Kidney epithelial cell (primary cell): ENCODE measurements at regions not wholly inside any gene's neighbourhood (a gene's known extent, or its start where the extent isn't known, plus 50 kb on each side); places are given as distances from the start of the nearest gene placed in this dataset.

Source experiments
- DNase-seq: peaks from one replicate; pipeline ENCODE4 v3.0.0-alpha.2; 2010; ENCODE audit warnings: low read depth
- H3K27me3 ChIP-seq: 2 replicates; pipeline ENCODE4 v1.6.0; 2011; ENCODE audit warnings: low read length; ENCODE audit not compliant: control insufficient read depth, insufficient read depth
- H3K36me3 ChIP-seq: 2 replicates; pipeline ENCODE4 v1.5.1; 2011; ENCODE audit warnings: low read length; ENCODE audit not compliant: control insufficient read depth, insufficient read depth
- H3K4me3 ChIP-seq: 2 replicates; pipeline ENCODE4 v1.5.1; 2011; ENCODE audit warnings: low read depth, mild to moderate bottlenecking, control low read depth, low read length
- TF ChIP-seq, protein P1 (sequence below): IDR thresholded peaks from 2 replicates; pipeline ENCODE4 v1.5.1; 2011; ENCODE audit warnings: mild to moderate bottlenecking, moderate library complexity, low read length, control low read depth, inconsistent platforms; ENCODE audit not compliant: insufficient read depth, poor library complexity, severe bottlenecking

DNA sequence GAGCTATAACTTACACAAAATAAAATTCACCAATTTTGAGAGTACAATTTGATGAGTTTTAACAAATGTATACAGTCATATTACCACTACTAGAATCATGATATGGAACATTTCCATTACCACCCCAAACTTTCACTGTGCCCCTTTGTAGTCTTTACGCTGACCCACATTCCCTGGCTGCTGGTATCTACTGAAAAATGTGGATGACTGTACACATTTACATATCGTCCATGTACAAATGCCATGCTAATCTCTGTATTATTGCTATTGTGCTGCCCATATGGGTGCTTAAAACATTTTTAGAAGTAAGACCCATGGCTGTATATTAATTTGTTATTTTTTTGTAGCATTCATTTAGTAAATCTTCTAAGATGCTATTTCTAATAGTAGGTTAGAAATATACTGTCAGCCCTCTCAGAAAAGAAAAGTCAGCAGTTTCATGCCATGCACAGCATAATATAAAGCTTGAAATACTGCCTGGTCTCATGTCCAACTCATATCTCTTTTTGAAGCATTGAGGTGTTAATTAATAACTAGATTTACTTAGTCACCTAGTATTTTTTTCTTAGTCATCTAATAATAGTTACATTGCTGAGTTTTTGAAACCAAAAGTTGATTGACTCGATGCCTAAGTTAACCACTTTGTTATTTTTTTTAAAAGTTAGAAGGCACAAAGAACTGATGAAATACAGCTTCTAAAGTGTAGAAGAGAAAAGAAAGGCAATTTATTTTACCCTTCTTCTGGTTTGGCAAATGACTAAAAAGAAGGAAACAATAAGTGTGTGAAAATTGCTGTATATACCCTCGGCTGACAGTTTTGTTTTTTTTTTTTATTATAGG lies 188.3 kb upstream of the MEF2C start:
- TF ChIP-seq, protein P1, sequence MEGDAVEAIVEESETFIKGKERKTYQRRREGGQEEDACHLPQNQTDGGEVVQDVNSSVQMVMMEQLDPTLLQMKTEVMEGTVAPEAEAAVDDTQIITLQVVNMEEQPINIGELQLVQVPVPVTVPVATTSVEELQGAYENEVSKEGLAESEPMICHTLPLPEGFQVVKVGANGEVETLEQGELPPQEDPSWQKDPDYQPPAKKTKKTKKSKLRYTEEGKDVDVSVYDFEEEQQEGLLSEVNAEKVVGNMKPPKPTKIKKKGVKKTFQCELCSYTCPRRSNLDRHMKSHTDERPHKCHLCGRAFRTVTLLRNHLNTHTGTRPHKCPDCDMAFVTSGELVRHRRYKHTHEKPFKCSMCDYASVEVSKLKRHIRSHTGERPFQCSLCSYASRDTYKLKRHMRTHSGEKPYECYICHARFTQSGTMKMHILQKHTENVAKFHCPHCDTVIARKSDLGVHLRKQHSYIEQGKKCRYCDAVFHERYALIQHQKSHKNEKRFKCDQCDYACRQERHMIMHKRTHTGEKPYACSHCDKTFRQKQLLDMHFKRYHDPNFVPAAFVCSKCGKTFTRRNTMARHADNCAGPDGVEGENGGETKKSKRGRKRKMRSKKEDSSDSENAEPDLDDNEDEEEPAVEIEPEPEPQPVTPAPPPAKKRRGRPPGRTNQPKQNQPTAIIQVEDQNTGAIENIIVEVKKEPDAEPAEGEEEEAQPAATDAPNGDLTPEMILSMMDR = no peak
- H3K36me3 ChIP-seq = no peaks in the 10 kb centered on the region
- H3K27me3 ChIP-seq = no peaks in the 10 kb centered on the region
- H3K4me3 ChIP-seq = no peak overlapping the region
- no peak for DNase-seq

DNA sequence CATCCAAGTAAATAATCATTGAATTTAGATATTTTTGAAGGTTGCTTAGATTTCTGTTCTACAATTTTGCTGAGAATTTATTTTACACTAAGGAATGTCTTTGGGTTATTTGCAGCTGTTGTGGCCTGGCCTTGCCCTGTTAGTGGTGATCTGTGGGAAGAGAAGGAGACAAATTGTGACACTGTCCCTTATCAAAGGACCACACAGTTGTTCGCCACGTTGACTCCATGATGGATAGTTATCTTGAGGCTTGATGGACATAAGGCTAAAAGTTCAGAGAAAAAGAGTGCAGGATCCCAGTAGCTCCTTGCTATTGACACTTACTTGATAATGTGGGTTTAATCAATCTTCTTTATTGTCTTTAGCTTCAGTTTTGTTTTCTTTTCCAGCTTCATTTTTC lies 186.6 kb upstream of the MEF2C start:
- no peaks in the 10 kb centered on the region for H3K36me3 ChIP-seq
- DNase-seq = no peak
- TF ChIP-seq, protein P1 = no peak
- no peaks in the 10 kb centered on the region for H3K27me3 ChIP-seq
- H3K4me3 ChIP-seq = no peak overlapping the region

DNA sequence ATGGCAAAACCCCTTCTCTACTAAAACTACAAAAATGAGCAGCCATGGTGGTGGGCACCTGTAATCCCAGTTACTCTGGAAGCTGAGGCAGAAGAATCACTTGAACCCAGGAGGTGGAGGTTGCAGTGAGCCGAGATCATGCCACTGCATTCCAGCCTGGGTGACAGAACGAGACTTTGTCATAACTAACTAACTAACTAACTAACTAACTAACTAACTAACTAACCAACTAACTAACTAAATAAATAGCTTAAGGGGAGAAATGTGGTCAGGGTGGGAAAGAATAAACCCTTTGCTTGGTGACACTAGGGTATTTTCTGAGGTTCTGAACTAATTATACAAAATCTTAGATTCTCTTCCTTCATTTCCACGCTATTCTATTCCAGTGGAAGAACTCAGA lies 184.4 kb upstream of the MEF2C start:
- DNase-seq = no peak
- TF ChIP-seq, protein P1 = no peak
- H3K4me3 ChIP-seq = no peak overlapping the region
- no peaks in the 10 kb centered on the region for H3K27me3 ChIP-seq
- H3K36me3 ChIP-seq = no peaks in the 10 kb centered on the region

DNA sequence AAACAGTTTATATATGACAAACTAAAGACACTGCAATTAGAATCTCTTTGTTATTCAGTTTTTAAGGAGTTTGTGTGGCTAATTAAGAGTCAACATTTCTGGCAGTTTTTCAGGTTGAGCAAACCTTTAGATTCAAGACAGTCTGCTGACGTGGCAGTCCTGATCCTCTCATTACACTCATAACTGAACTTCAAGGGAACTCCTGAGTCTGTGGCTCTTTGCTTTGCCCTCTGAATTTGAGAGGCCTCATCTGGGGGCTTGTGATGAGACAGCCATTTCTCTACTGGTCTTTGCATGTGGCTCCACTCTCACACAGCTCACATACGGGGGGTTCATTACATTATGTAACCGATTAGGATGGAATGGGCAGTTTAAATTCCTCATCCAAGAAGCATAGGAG lies 182.9 kb upstream of the MEF2C start:
- Histone ChIP-seq H3K4me3 (no peak overlapping the region), H3K27me3 (no peaks in the 10 kb centered on the region), H3K36me3 (no peaks in the 10 kb centered on the region)
- no peak for DNase-seq
- TF ChIP-seq, protein P1 = no peak

DNA sequence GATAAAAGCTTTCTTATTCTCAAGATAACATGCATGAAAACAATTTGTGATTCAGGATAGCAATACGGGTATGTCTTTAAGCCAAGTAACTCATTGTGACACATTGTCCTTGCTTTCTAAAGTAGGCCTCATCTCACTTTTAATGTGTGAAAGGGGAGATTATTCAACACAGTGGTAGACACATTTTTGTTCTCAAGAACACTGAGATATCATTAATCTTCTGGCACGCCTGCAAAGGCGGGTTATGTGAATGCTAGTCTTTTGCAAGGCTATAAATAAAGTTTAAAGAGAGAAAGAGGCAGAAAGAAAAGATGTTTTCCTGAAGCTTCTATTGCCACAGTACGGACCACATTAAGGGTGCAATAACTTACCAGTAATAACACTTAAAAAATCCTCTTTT lies 181.8 kb upstream of the MEF2C start:
- H3K4me3 ChIP-seq = no peak overlapping the region
- no peak for DNase-seq
- no peaks in the 10 kb centered on the region for H3K27me3 ChIP-seq
- TF ChIP-seq, protein P1 = no peak
- H3K36me3 ChIP-seq = no peaks in the 10 kb centered on the region

DNA sequence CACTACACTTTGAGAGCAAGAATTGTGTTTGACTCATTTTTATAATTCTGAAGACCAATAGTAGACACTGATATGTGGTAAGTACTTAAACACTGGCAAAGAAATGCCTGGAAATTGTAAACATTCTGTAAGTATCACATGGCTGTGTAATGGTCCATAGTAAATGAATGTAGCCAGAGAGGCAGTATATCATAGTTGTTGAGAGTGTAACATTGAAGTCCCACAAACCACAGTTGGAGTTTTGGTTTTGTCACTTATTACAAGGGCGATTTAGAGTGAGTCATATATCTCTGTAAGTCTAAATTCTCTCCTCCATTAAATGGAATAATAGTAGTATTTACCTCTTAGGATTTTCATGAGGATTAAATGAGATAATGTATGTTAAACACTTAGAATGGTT lies 181.1 kb upstream of the MEF2C start:
- H3K4me3 ChIP-seq = no peak overlapping the region
- no peaks in the 10 kb centered on the region for H3K36me3 ChIP-seq
- no peaks in the 10 kb centered on the region for H3K27me3 ChIP-seq
- TF ChIP-seq, protein P1 = no peak
- no peak for DNase-seq
